ENCODE measurements at regions not wholly inside any gene's neighbourhood (a gene's known extent, or its start where the extent isn't known, plus 50 kb on each side); places are given as distances from the start of the nearest gene placed in this dataset.
"Not testable (repeated sequence)": the region's sequence is repeated elsewhere in the genome, so short reads cannot be mapped to it uniquely, and the experiment has no call there.

DNA sequence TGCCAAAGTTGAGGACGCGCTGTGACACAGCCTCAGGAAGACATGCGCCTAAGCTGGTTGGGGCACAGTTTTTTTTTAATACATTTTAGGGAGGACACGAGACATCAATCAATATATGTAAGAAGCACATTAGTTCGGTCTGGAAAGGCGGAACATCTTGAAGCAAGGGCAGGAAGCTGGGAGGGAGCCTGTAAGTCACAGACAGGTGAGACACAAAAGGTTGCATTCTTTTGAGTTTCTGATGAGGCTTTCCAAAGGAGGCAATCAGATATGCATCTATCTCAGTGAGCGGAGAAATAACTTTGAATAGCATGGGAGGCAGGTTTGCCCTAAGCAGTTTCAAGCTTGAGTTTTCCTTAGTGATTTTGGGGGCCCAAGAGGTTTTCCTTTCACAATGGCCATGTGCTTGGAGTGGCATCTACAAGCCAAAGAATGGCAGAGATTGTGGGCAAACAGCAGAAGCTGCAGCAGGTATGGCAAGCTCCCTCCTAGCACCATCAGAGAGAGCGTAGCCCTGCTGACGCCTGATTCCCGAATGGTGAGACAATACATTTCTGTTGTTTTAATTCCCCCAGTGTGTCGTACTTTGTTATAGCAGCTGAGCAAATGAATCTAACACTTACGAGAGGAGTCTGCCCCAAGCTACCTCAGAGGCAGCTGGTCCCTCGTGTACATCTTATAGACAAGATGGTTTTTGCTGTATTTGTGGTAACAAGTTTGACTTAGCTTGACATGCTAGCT lies 99.5 kb upstream of the TMTC4 start:
- H4K20me1 ChIP-seq (ENCODE audit: insufficient read depth, low read length): no peaks in the 10 kb centered on the region
- CTCF ChIA-PET (ENCODE audit: unreplicated experiment): no interaction called here
- H3K4me1 ChIP-seq (ENCODE audit: insufficient read depth, low read length, poor library complexity, severe bottlenecking): no peaks in the 10 kb centered on the region
- BruUV-seq (replicated peaks): no TSS peak
- TF ChIP-seq, protein P1, sequence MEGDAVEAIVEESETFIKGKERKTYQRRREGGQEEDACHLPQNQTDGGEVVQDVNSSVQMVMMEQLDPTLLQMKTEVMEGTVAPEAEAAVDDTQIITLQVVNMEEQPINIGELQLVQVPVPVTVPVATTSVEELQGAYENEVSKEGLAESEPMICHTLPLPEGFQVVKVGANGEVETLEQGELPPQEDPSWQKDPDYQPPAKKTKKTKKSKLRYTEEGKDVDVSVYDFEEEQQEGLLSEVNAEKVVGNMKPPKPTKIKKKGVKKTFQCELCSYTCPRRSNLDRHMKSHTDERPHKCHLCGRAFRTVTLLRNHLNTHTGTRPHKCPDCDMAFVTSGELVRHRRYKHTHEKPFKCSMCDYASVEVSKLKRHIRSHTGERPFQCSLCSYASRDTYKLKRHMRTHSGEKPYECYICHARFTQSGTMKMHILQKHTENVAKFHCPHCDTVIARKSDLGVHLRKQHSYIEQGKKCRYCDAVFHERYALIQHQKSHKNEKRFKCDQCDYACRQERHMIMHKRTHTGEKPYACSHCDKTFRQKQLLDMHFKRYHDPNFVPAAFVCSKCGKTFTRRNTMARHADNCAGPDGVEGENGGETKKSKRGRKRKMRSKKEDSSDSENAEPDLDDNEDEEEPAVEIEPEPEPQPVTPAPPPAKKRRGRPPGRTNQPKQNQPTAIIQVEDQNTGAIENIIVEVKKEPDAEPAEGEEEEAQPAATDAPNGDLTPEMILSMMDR (conservative IDR thresholded peaks at IDR 0.05; ENCODE audit: low read length): no peak
- TF ChIP-seq EZH2phosphoT487 (IDR thresholded peaks at IDR 0.05; ENCODE audit: borderline replicate concordance, low read depth, low read length): no peak
- H3K9me3 ChIP-seq (ENCODE audit: low read length): no peaks in the 10 kb centered on the region
- intact Hi-C loops (cut with micrococcal nuclease; ENCODE audit: unreplicated experiment): no loop called here
- no peak overlapping the region for H3K27ac ChIP-seq (ENCODE audit: low read depth, low read length, poor library complexity, severe bottlenecking)
- no peaks in the 10 kb centered on the region for H3K9me2 ChIP-seq (ENCODE audit: insufficient read depth, low read length)
- no peaks in the 10 kb centered on the region for H3K79me2 ChIP-seq (ENCODE audit: insufficient read depth, low read depth, low read length)
- no peak overlapping the region for H2AFZ ChIP-seq (ENCODE audit: low read length)
- no peak for DNase-seq (ENCODE audit: low spot score)
- H3K4me3 ChIP-seq (ENCODE audit: low read depth, low read length, poor library complexity, severe bottlenecking): no peak overlapping the region
- POLR2A ChIA-PET: no interaction called here
- no peak overlapping the region for H3K4me2 ChIP-seq (ENCODE audit: low read length)
- H3K36me3 ChIP-seq (ENCODE audit: insufficient read depth, low read length): no peaks in the 10 kb centered on the region

DNA sequence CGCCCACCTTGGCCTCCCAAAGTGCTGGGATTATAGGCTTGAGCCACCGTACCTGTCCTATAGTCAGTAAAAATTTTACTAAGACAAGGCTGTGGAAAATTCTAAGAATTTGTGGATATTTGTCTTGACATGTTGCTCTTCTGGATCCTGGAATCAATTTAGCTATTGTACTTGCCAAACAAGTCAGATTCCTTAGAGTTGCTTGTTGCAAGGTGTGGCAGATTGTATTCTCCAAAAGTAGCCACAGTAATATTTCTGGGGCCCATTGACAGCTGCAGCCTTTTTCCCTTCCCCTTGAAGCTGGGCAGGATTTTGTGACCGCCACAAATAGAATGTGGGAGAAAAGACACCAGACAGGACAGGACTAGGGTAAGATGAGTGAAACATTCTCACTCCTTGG lies 98.8 kb upstream of the TMTC4 start:
- CTCF ChIA-PET (ENCODE audit: unreplicated experiment): no interaction called here
- BruUV-seq (replicated peaks): no TSS peak

DNA sequence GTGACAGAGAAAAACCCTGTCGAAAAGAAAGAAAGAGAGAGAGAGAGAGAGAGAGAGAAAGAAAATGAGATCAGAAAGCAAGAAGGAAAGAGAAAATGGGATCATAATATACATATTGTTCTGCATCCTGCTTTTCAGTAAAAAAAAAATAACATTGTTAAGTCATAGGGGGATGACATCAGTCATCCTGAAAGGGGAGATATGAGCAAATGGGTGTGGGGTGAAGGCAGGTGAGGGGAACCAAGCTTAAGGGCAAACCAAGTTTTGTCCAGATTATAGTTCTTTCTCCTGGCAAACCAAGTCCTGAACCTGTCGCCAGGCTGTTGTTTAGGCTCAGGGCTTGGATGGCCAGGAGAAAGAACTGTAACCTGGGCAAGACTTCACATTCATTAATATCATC lies 92.6 kb upstream of the TMTC4 start:
- no peaks in the 10 kb centered on the region for H3K79me2 ChIP-seq (ENCODE audit: insufficient read depth, low read depth, low read length)
- no TSS peak for BruUV-seq (replicated peaks)
- no peaks in the 10 kb centered on the region for H3K9me2 ChIP-seq (ENCODE audit: insufficient read depth, low read length)
- no peak overlapping the region for H2AFZ ChIP-seq (ENCODE audit: low read length)
- ChIA-PET POLR2A (no interaction called here), CTCF (ENCODE audit: unreplicated experiment) (no interaction called here)
- no peaks in the 10 kb centered on the region for H3K36me3 ChIP-seq (ENCODE audit: insufficient read depth, low read length)
- H3K4me1 ChIP-seq (ENCODE audit: insufficient read depth, low read length, poor library complexity, severe bottlenecking): no peaks in the 10 kb centered on the region
- H3K27ac ChIP-seq (ENCODE audit: low read depth, low read length, poor library complexity, severe bottlenecking): no peak overlapping the region
- TF ChIP-seq EZH2phosphoT487 (IDR thresholded peaks at IDR 0.05; ENCODE audit: borderline replicate concordance, low read depth, low read length): no peak
- TF ChIP-seq, protein P1 (conservative IDR thresholded peaks at IDR 0.05; ENCODE audit: low read length): no peak
- intact Hi-C loops (cut with micrococcal nuclease; ENCODE audit: unreplicated experiment): no loop called here
- H4K20me1 ChIP-seq (ENCODE audit: insufficient read depth, low read length): no peaks in the 10 kb centered on the region
- no peak overlapping the region for H3K4me3 ChIP-seq (ENCODE audit: low read depth, low read length, poor library complexity, severe bottlenecking)
- H3K4me2 ChIP-seq (ENCODE audit: low read length): no peak overlapping the region
- DNase-seq (ENCODE audit: low spot score): no peak
- no peaks in the 10 kb centered on the region for H3K9me3 ChIP-seq (ENCODE audit: low read length)

More for the DNA sequence above, 98.8 kb upstream of the TMTC4 start:
- Histone ChIP-seq H3K9me2 (ENCODE audit: insufficient read depth, low read length) (no peaks in the 10 kb centered on the region), H3K9me3 (ENCODE audit: low read length) (no peaks in the 10 kb centered on the region), H3K36me3 (ENCODE audit: insufficient read depth, low read length) (no peaks in the 10 kb centered on the region), H3K79me2 (ENCODE audit: insufficient read depth, low read depth, low read length) (no peaks in the 10 kb centered on the region), H3K27ac (ENCODE audit: low read depth, low read length, poor library complexity, severe bottlenecking) (no peak overlapping the region), H3K4me3 (ENCODE audit: low read depth, low read length, poor library complexity, severe bottlenecking) (no peak overlapping the region), H2AFZ (ENCODE audit: low read length) (no peak overlapping the region), H3K4me1 (ENCODE audit: insufficient read depth, low read length, poor library complexity, severe bottlenecking) (no peaks in the 10 kb centered on the region), H4K20me1 (ENCODE audit: insufficient read depth, low read length) (no peaks in the 10 kb centered on the region), H3K4me2 (ENCODE audit: low read length) (no peak overlapping the region)
- TF ChIP-seq, protein P1 (conservative IDR thresholded peaks at IDR 0.05; ENCODE audit: low read length): no peak
- no peak for TF ChIP-seq EZH2phosphoT487 (IDR thresholded peaks at IDR 0.05; ENCODE audit: borderline replicate concordance, low read depth, low read length)
- POLR2A ChIA-PET: no interaction called here
- no peak for DNase-seq (ENCODE audit: low spot score)
- intact Hi-C loops (cut with micrococcal nuclease; ENCODE audit: unreplicated experiment): no loop called here

DNA sequence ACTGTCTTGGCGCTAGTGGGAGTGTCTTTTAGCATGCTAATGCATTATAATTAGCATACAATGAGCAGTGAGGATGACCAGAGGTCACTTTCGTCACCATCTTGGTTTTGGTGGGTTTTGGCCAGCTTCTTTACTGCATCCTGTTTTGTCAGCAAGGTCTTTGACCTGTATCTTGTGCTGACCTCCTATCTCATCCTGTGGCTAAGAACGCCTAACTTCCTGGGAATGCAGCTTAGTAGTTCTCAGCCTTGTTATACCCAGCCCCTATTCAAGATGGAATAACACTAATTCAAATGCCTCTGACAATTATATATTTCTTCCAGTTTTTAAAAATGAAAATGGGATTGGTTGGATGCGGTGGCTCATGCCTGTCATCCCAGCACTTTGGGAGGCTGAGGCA lies 92.0 kb upstream of the TMTC4 start:
- POLR2A ChIA-PET; H3K9me3 ChIP-seq (ENCODE audit: low read length); BruUV-seq (replicated peaks); intact Hi-C loops (cut with micrococcal nuclease; ENCODE audit: unreplicated experiment); H3K36me3 ChIP-seq (ENCODE audit: insufficient read depth, low read length); H4K20me1 ChIP-seq (ENCODE audit: insufficient read depth, low read length); H3K9me2 ChIP-seq (ENCODE audit: insufficient read depth, low read length); H2AFZ ChIP-seq (ENCODE audit: low read length); H3K27ac ChIP-seq (ENCODE audit: low read depth, low read length, poor library complexity, severe bottlenecking); H3K4me1 ChIP-seq (ENCODE audit: insufficient read depth, low read length, poor library complexity, severe bottlenecking); H3K4me2 ChIP-seq (ENCODE audit: low read length); H3K4me3 ChIP-seq (ENCODE audit: low read depth, low read length, poor library complexity, severe bottlenecking); H3K79me2 ChIP-seq (ENCODE audit: insufficient read depth, low read depth, low read length); CTCF ChIA-PET (ENCODE audit: unreplicated experiment); DNase-seq (ENCODE audit: low spot score): not testable (repeated sequence)

Measured in OCI-LY7 (cell line).